D721Med (cell line): ENCODE measurements at regions not wholly inside any gene's neighbourhood (a gene's known extent, or its start where the extent isn't known, plus 50 kb on each side); places are given as distances from the start of the nearest gene placed in this dataset.

ENCODE experiments used
- DNase-seq: peaks from one replicate; pipeline ENCODE4 v3.0.0; 2011; ENCODE audit warnings: low spot score; ENCODE audit not compliant: insufficient read length
- FAIRE-seq: peaks from 2 replicates; lab custom pipeline; 2011; peaks lifted over from hg19 to GRCh38; lab: Jason Lieb, UNC
- CTCF ChIP-seq: IDR thresholded peaks from 2 replicates; pipeline ENCODE4 v1.5.1; 2012; ENCODE audit warnings: mild to moderate bottlenecking, control low read depth; ENCODE audit not compliant: insufficient read depth; ENCODE audit errors: missing control alignments

GRCh38 chr1:181187337-181188126 lies 99.0 kb downstream of the IER5 start:
- TF ChIP-seq CTCF: no peak
- FAIRE-seq (no peak), DNase-seq (no peak)

GRCh38 chr1:181189245-181189644 lies 100.7 kb downstream of the IER5 start:
- FAIRE-seq: no peak
- no peak for TF ChIP-seq CTCF
- DNase-seq: no peak

GRCh38 chr1:181189691-181190363 lies 101.3 kb downstream of the IER5 start:
- FAIRE-seq (no peak), DNase-seq (peak; percentile 98)
- peak; percentile 94 for TF ChIP-seq CTCF

GRCh38 chr1:181190364-181191035 lies 102.0 kb downstream of the IER5 start:
- FAIRE-seq (no peak), DNase-seq (peak; percentile 55)
- TF ChIP-seq CTCF: peak; percentile 58

- FAIRE-seq (no peak), DNase-seq (no peak)
- no peak for TF ChIP-seq CTCF
Observed at GRCh38 chr1:181191494-181192040, 103.1 kb downstream of the IER5 start.

- FAIRE-seq: no peak
- DNase-seq: no peak
- no peak for TF ChIP-seq CTCF
Observed at GRCh38 chr1:181192316-181192715, 103.8 kb downstream of the IER5 start.
